GM12892 (cell line): ENCODE measurements at regions not wholly inside any gene's neighbourhood (a gene's known extent, or its start where the extent isn't known, plus 50 kb on each side); places are given as distances from the start of the nearest gene placed in this dataset.

Experiments used
- POLR2A ChIP-seq: IDR thresholded peaks from 2 replicates; pipeline ENCODE4 v1.6.1; 2011; ENCODE audit warnings: low read depth, low read length, control low read depth
- POLR2AphosphoS5 ChIP-seq: IDR thresholded peaks from 2 replicates; pipeline ENCODE4 v1.6.1; 2011; ENCODE audit warnings: low read depth, low read length, control low read depth
- TAF1 ChIP-seq: IDR thresholded peaks from 2 replicates; pipeline ENCODE4 v1.6.1; 2011; ENCODE audit warnings: low read depth, mild to moderate bottlenecking, control low read depth, low read length, borderline replicate concordance

DNA sequence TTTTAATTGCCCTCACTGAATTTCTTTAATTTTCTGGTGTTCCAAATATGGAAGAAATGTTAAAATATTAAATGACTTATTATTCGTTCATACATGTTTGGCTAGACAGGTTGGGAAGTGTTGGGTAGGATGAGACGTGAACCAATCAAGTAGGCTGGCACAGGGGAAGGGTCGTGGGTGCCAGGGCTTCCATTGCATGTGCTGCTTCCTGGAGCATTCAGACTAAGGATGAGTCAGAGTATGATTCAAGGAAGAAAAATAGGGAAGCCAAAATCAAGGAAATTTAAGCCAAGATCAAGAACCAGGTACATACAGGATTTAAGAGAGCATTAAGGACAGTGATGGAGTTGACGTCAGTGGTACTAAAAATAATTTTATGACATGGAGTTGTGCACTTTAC, 2068.0 kb downstream of the MAT2B start:
- TF ChIP-seq TAF1 (no peak), POLR2A (no peak), POLR2AphosphoS5 (no peak)
